Liver (tissue), 8 donors: ENCODE measurements at regions not wholly inside any gene's neighbourhood (a gene's known extent, or its start where the extent isn't known, plus 50 kb on each side); places are given as distances from the start of the nearest gene placed in this dataset.
"Not testable (repeated sequence)": the region's sequence is repeated elsewhere in the genome, so short reads cannot be mapped to it uniquely, and the experiment has no call there.

Experiments used
- DNase-seq: peaks from one replicate; pipeline ENCODE4 v3.0.0-alpha.2; 2017; ENCODE audit warnings: low spot score
- H3K27ac ChIP-seq, 2 donors: one replicate each; pipeline ENCODE4 v1.7.0; 2013; ENCODE audit warnings: inconsistent platforms in 2 of 2, low read length in 2 of 2, control low read depth in 1 of 2, low read depth in 1 of 2, mild to moderate bottlenecking in 1 of 2
- H3K27me3 ChIP-seq, 4 donors: one replicate each; pipeline versions ENCODE4 v1.6.1 to v1.7.0; 2013; ENCODE audit warnings: low read length in 3 of 4, inconsistent platforms in 1 of 4, mild to moderate bottlenecking in 1 of 4, moderate library complexity in 1 of 4; ENCODE audit not compliant: control insufficient read depth in 4 of 4, insufficient read depth in 4 of 4
- H3K36me3 ChIP-seq, 4 donors: one replicate each; pipeline versions ENCODE4 v1.6.1 to v1.7.0; 2013; ENCODE audit warnings: low read length in 3 of 4, mild to moderate bottlenecking in 3 of 4, low read depth in 1 of 4, moderate library complexity in 1 of 4; ENCODE audit not compliant: control insufficient read depth in 4 of 4, insufficient read depth in 3 of 4
- H3K4me1 ChIP-seq, 4 donors: one replicate each; pipeline versions ENCODE4 v1.6.1 to v1.7.0; 2013; ENCODE audit warnings: low read length in 3 of 4, mild to moderate bottlenecking in 3 of 4, moderate library complexity in 1 of 4; ENCODE audit not compliant: control insufficient read depth in 4 of 4, insufficient read depth in 4 of 4
- H3K4me3 ChIP-seq, 3 donors: one replicate each; pipeline versions ENCODE4 v1.6.1 to v1.7.0; 2013; ENCODE audit warnings: low read length in 3 of 3, control low read depth in 1 of 3, low read depth in 1 of 3, mild to moderate bottlenecking in 1 of 3
- H3K9ac ChIP-seq, 2 donors: one replicate each; pipeline ENCODE4 v1.7.0; 2013; ENCODE audit warnings: low read length in 2 of 2, mild to moderate bottlenecking in 2 of 2, moderate library complexity in 2 of 2, control low read depth in 1 of 2, low read depth in 1 of 2
- H3K9me3 ChIP-seq, 4 donors: one replicate each; pipeline versions ENCODE4 v1.6.1 to v1.7.0; 2013; ENCODE audit warnings: low read length in 3 of 4; ENCODE audit not compliant: control insufficient read depth in 4 of 4
- ATF3 ChIP-seq: IDR thresholded peaks from 2 replicates; pipeline ENCODE4 v1.6.1; 2016; ENCODE audit warnings: antibody characterized with exemption
- CTCF ChIP-seq: fragments of 150-350 bp; IDR thresholded peaks from 2 replicates; pipeline ENCODE4 v1.5.1; 2017; ENCODE audit warnings: improper control_type of control experiment, low read depth, low read length; ENCODE audit not compliant: missing input control
- EGR1 ChIP-seq, 2 donors: IDR thresholded peaks; 2 replicates each; pipeline ENCODE4 v1.6.1; 2016 to 2018; ENCODE audit warnings: antibody characterized with exemption in 2 of 2, low read depth in 2 of 2
- FOXA1 ChIP-seq: IDR thresholded peaks from 2 replicates; pipeline ENCODE4 v1.6.1; 2016; ENCODE audit warnings: antibody characterized with exemption
- FOXA2 ChIP-seq: IDR thresholded peaks from 2 replicates; pipeline ENCODE4 v1.6.1; 2016; ENCODE audit warnings: antibody characterized with exemption
- GABPA ChIP-seq, 2 donors: IDR thresholded peaks in 1 of 2; conservative IDR thresholded peaks in 1 of 2; 2 replicates each; pipeline ENCODE4 v1.6.1; 2016; ENCODE audit warnings: antibody characterized with exemption in 2 of 2, mild to moderate bottlenecking in 1 of 2, moderate library complexity in 1 of 2
- HNF4A ChIP-seq, 2 donors: conservative IDR thresholded peaks; 2 replicates each; pipeline ENCODE4 v1.6.1; 2016; ENCODE audit warnings: antibody characterized with exemption in 2 of 2, mild to moderate bottlenecking in 2 of 2
- HNF4G ChIP-seq: IDR thresholded peaks from 2 replicates; pipeline ENCODE4 v1.6.1; 2016; ENCODE audit warnings: antibody characterized with exemption
- JUND ChIP-seq, 2 donors: IDR thresholded peaks; 2 replicates each; pipeline ENCODE4 v1.6.1; 2016; ENCODE audit warnings: antibody characterized with exemption in 2 of 2
- MAX ChIP-seq: IDR thresholded peaks from 2 replicates; pipeline ENCODE4 v1.6.1; 2016; ENCODE audit warnings: antibody characterized with exemption
- NR2F2 ChIP-seq: IDR thresholded peaks from 2 replicates; pipeline ENCODE4 v1.6.1; 2016; ENCODE audit warnings: antibody characterized with exemption
- RAD21 ChIP-seq, 2 donors: IDR thresholded peaks; 2 replicates each; pipeline ENCODE4 v1.6.1; 2016; ENCODE audit warnings: antibody characterized with exemption in 2 of 2, mild to moderate bottlenecking in 2 of 2
- REST ChIP-seq: IDR thresholded peaks from 2 replicates; pipeline ENCODE4 v1.6.1; 2016; ENCODE audit warnings: antibody characterized with exemption, mild to moderate bottlenecking
- RXRA ChIP-seq, 2 donors: IDR thresholded peaks; 2 replicates each; pipeline ENCODE4 v1.6.1; 2017 to 2018; ENCODE audit warnings: antibody characterized with exemption in 2 of 2, mild to moderate bottlenecking in 1 of 2
- SP1 ChIP-seq: IDR thresholded peaks from 2 replicates; pipeline ENCODE4 v1.6.1; 2018; ENCODE audit warnings: antibody characterized with exemption, mild to moderate bottlenecking
- TAF1 ChIP-seq: conservative IDR thresholded peaks from 2 replicates; pipeline ENCODE4 v1.6.1; 2016; ENCODE audit warnings: antibody characterized with exemption, mild to moderate bottlenecking
- YY1 ChIP-seq: IDR thresholded peaks from 2 replicates; pipeline ENCODE4 v1.6.1; 2016; ENCODE audit warnings: antibody characterized with exemption, mild to moderate bottlenecking
- ZBTB33 ChIP-seq: IDR thresholded peaks from 2 replicates; pipeline ENCODE4 v1.6.1; 2016; ENCODE audit warnings: antibody characterized with exemption
- WGBS: extraction: QIAGEN DNeasy Blood & Tissue Kit; methylation state at CpG from one replicate; pipeline ENCODE4 v1.1.7; 2013; 5-methylcytosine and 5-hydroxymethylcytosine counted together
- donor health status: healthy.
- donor health status: healthy.
- donor health status: healthy.
- donor health status: healthy.
- donor health status: healthy.

GRCh38 chr3:194871864-194872668 lies 186.4 kb downstream of the FAM43A start:
- no peaks in the 10 kb centered on the region for H3K36me3 ChIP-seq
- 79% methylated on average over 14 of the region's 14 CpGs for WGBS
- H3K27ac ChIP-seq, result no peak overlapping the region
- H3K27me3 ChIP-seq, result no peaks in the 10 kb centered on the region
- no peaks in the 10 kb centered on the region for H3K9me3 ChIP-seq
- peaks cover 3 to 22% (median 16%) of the 10 kb centered on the region in 4 donors for H3K4me1 ChIP-seq
- no peak for DNase-seq
- H3K4me3 ChIP-seq, result no peak overlapping the region
- TF ChIP-seq HNF4G, result no peak
- no peak for TF ChIP-seq ATF3
- no peak for TF ChIP-seq SP1
- TF ChIP-seq RAD21 (IDR thresholded peaks at IDR 0.05), result no peak
- TF ChIP-seq MAX, result no peak
- no peak for TF ChIP-seq NR2F2
- H3K9ac ChIP-seq, result no peak overlapping the region

GRCh38 chr3:194872669-194872977 lies 186.9 kb downstream of the FAM43A start:
- no peaks in the 10 kb centered on the region for H3K36me3 ChIP-seq
- DNase-seq, result no peak
- H3K4me1 ChIP-seq, result peaks cover 3 to 19% (median 15%) of the 10 kb centered on the region in 4 donors
- H3K27me3 ChIP-seq, result no peaks in the 10 kb centered on the region
- H3K9ac ChIP-seq, result no peak overlapping the region
- no peak for TF ChIP-seq EGR1 (IDR thresholded peaks at IDR 0.05; ENCODE audit: low read depth in 2 of 2)
- TF ChIP-seq ATF3, result no peak
- no peak for TF ChIP-seq JUND (IDR thresholded peaks at IDR 0.05)
- no peak for TF ChIP-seq REST
- no peak for TF ChIP-seq NR2F2
- no peak for TF ChIP-seq GABPA (IDR thresholded peaks at IDR 0.05 in 1 of 2, conservative IDR thresholded peaks at IDR 0.05 in 1 of 2)
- no peak for TF ChIP-seq RXRA (IDR thresholded peaks at IDR 0.05)
- TF ChIP-seq ZBTB33, result no peak
- no peak for TF ChIP-seq CTCF
- TF ChIP-seq RAD21 (IDR thresholded peaks at IDR 0.05), result no peak
- no peak for TF ChIP-seq HNF4A (conservative IDR thresholded peaks at IDR 0.05)
- no peak for TF ChIP-seq FOXA1
- no peak for TF ChIP-seq TAF1
- no peak for TF ChIP-seq YY1
- no peak for TF ChIP-seq FOXA2
- no peak for TF ChIP-seq HNF4G
- TF ChIP-seq SP1, result no peak
- TF ChIP-seq MAX, result no peak
- 45% methylated on average over 2 of the region's 2 CpGs for WGBS
- H3K9me3 ChIP-seq, result no peaks in the 10 kb centered on the region
- H3K27ac ChIP-seq, result no peak overlapping the region
- H3K4me3 ChIP-seq, result no peak overlapping the region

GRCh38 chr3:194873474-194873873 lies 187.8 kb downstream of the FAM43A start:
- not testable (repeated sequence) for H3K9ac ChIP-seq, H3K36me3 ChIP-seq, H3K27ac ChIP-seq, H3K9me3 ChIP-seq, DNase-seq, H3K27me3 ChIP-seq, H3K4me3 ChIP-seq
- WGBS, result 93% methylated on average over 10 of the region's 10 CpGs
- peaks cover 3 to 19% (median 15%) of the 10 kb centered on the region in 4 donors for H3K4me1 ChIP-seq
